ENCODE measurements at regions not wholly inside any gene's neighbourhood (a gene's known extent, or its start where the extent isn't known, plus 50 kb on each side); places are given as distances from the start of the nearest gene placed in this dataset.

DNA sequence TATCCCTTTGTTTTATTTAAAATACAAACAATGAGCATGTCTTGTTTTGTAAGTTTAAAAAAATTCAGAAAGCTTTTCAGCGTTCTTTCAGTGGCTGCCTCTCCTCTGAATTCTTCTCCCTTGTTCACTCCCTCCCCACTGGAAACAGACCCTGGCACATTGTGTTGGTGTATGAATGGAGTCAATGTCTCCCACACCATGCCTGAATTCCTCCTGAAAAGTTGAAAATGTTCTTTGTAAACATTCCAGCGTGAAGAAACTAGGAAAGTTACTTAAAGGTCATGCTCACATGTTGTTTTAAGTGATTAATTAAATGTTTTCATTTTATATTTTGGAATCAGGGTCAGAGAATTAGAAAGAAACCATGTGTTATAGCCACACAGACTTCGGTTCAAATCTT, 136.9 kb upstream of the DYNLRB2 start:
- ChIA-PET POLR2A (no interaction called here), CTCF (no interaction called here)
- TF ChIP-seq, protein P1, sequence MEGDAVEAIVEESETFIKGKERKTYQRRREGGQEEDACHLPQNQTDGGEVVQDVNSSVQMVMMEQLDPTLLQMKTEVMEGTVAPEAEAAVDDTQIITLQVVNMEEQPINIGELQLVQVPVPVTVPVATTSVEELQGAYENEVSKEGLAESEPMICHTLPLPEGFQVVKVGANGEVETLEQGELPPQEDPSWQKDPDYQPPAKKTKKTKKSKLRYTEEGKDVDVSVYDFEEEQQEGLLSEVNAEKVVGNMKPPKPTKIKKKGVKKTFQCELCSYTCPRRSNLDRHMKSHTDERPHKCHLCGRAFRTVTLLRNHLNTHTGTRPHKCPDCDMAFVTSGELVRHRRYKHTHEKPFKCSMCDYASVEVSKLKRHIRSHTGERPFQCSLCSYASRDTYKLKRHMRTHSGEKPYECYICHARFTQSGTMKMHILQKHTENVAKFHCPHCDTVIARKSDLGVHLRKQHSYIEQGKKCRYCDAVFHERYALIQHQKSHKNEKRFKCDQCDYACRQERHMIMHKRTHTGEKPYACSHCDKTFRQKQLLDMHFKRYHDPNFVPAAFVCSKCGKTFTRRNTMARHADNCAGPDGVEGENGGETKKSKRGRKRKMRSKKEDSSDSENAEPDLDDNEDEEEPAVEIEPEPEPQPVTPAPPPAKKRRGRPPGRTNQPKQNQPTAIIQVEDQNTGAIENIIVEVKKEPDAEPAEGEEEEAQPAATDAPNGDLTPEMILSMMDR (IDR thresholded peaks at IDR 0.05) = no peak
- no peak for TF ChIP-seq EZH2 (IDR thresholded peaks at IDR 0.05; ENCODE audit: borderline replicate concordance, insufficient read depth, low read depth, low read length, poor library complexity, severe bottlenecking)
- H2AFZ ChIP-seq (ENCODE audit: insufficient read depth, low read depth, low read length, poor library complexity, severe bottlenecking) = no peak overlapping the region
- no peak overlapping the region for H3K4me2 ChIP-seq (replicated peaks; ENCODE audit: low read depth, low read length, poor library complexity, severe bottlenecking)
- no peak overlapping the region for H3K27ac ChIP-seq (ENCODE audit: low read length in 2 of 2)
- DNase-seq (no peak), ATAC-seq (ENCODE audit: low read depth) (no peak)
- H3K9me3 ChIP-seq (ENCODE audit: control extremely low read depth in 1 of 3, control insufficient read depth in 2 of 3, insufficient read depth in 1 of 3, low read length in 2 of 3) = no peaks in the 10 kb centered on the region
- no CpG with 5 or more reads among the region's 3 CpGs for WGBS (ENCODE audit: insufficient coverage)
- H3K9ac ChIP-seq (ENCODE audit: low read length) = no peak overlapping the region
- no peak overlapping the region for H3K27ac Mint-ChIP-seq
- no peak overlapping the region for H3K4me3 Mint-ChIP-seq
- no peaks in the 10 kb centered on the region for H4K20me1 ChIP-seq (ENCODE audit: control insufficient read depth, insufficient read depth, low read length, poor library complexity, severe bottlenecking)
- no peaks in the 10 kb centered on the region for H3K36me3 ChIP-seq (replicated peaks in 1 of 2; ENCODE audit: control extremely low read depth in 1 of 2, control insufficient read depth in 1 of 2, extremely low read depth in 1 of 2, insufficient read depth in 2 of 2, low read length in 1 of 2)
- H3K27me3 Mint-ChIP-seq = peaks cover 18% of the 10 kb centered on the region
- intact Hi-C loops (cut with micrococcal nuclease) = no loop called here
- H3K79me2 ChIP-seq (ENCODE audit: control insufficient read depth, insufficient read depth, low read length) = no peaks in the 10 kb centered on the region
- peaks cover 0 to 3% (median 0%) of the 10 kb centered on the region in 4 experiments for H3K27me3 ChIP-seq (replicated peaks in 1 of 4; ENCODE audit: control extremely low read depth in 1 of 4, control insufficient read depth in 3 of 4, insufficient read depth in 4 of 4, low read length in 3 of 4)
- no peaks in the 10 kb centered on the region for H3K4me1 ChIP-seq (ENCODE audit: control insufficient read depth in 2 of 2, insufficient read depth in 2 of 2, low read length in 2 of 2)
- H3K4me1 Mint-ChIP-seq = no peaks in the 10 kb centered on the region
- no peak overlapping the region for H3K4me3 ChIP-seq (ENCODE audit: control extremely low read depth in 1 of 5, extremely low read depth in 1 of 5, insufficient read depth in 1 of 5, low read depth in 2 of 5, low read length in 4 of 5)
- no peaks in the 10 kb centered on the region for H3K9me3 Mint-ChIP-seq (ENCODE audit: insufficient read depth)

DNA sequence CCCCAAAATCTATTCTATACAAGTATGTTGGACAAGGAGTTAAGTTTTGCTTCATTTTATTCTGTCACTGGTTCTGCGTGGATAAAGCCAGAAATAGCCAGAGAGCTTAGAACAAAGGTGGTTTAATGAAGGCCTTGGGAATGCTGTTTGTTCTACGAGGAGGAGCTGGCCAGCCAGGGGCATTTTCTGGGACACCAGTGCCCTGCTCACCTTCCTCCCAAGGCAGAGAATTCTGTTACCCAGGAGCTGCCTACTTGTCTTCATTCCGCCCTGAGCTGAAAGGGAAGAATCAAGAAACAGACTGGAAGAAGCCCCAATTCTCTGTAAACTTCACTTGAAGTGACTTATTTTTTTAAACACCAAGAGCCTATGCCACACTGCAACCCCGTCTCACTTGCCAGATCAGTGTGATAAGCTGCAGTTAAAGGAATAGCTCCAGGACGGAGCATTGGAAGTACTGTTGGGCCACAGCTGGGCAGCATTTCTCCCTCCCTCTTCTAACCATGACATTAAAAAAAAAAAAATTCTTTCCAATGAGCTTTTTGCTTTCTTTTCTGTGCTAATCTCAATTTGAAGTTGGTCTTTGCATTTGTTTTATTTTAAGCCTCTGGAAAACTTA, 149.8 kb upstream of the DYNLRB2 start:
- ChIA-PET POLR2A (no interaction called here), CTCF (no interaction called here)
- no peaks in the 10 kb centered on the region for H3K36me3 ChIP-seq (replicated peaks in 1 of 2; ENCODE audit: control extremely low read depth in 1 of 2, control insufficient read depth in 1 of 2, extremely low read depth in 1 of 2, insufficient read depth in 2 of 2, low read length in 1 of 2)
- 79% methylated on average over 5 of the region's 5 CpGs for WGBS (ENCODE audit: insufficient coverage)
- no peak overlapping the region for H3K27ac ChIP-seq (ENCODE audit: low read length in 2 of 2)
- no peaks in the 10 kb centered on the region for H3K79me2 ChIP-seq (ENCODE audit: control insufficient read depth, insufficient read depth, low read length)
- peaks cover 2 to 8% (median 2%) of the 10 kb centered on the region in 3 donors for H3K9me3 ChIP-seq (ENCODE audit: control extremely low read depth in 1 of 3, control insufficient read depth in 2 of 3, insufficient read depth in 1 of 3, low read length in 2 of 3)
- H2AFZ ChIP-seq (ENCODE audit: insufficient read depth, low read depth, low read length, poor library complexity, severe bottlenecking) = no peak overlapping the region
- no peak for DNase-seq
- Mint-ChIP-seq H3K27ac (no peak overlapping the region), H3K4me3 (no peak overlapping the region), H3K9me3 (ENCODE audit: insufficient read depth) (no peaks in the 10 kb centered on the region), H3K4me1 (no peaks in the 10 kb centered on the region), H3K27me3 (peaks cover 28% of the 10 kb centered on the region)
- no peaks in the 10 kb centered on the region for H4K20me1 ChIP-seq (ENCODE audit: control insufficient read depth, insufficient read depth, low read length, poor library complexity, severe bottlenecking)
- no peaks in the 10 kb centered on the region for H3K4me1 ChIP-seq (ENCODE audit: control insufficient read depth in 2 of 2, insufficient read depth in 2 of 2, low read length in 2 of 2)
- peaks cover 0 to 4% (median 1%) of the 10 kb centered on the region in 4 experiments for H3K27me3 ChIP-seq (replicated peaks in 1 of 4; ENCODE audit: control extremely low read depth in 1 of 4, control insufficient read depth in 3 of 4, insufficient read depth in 4 of 4, low read length in 3 of 4)
- intact Hi-C loops (cut with micrococcal nuclease) = no loop called here
- no peak overlapping the region for H3K9ac ChIP-seq (ENCODE audit: low read length)
- TF ChIP-seq, protein P1 (IDR thresholded peaks at IDR 0.05) = no peak
- no peak for TF ChIP-seq EZH2 (IDR thresholded peaks at IDR 0.05; ENCODE audit: borderline replicate concordance, insufficient read depth, low read depth, low read length, poor library complexity, severe bottlenecking)
- no peak overlapping the region for H3K4me2 ChIP-seq (replicated peaks; ENCODE audit: low read depth, low read length, poor library complexity, severe bottlenecking)
- ATAC-seq (ENCODE audit: low read depth) = no peak
- no peak overlapping the region for H3K4me3 ChIP-seq (ENCODE audit: control extremely low read depth in 1 of 5, extremely low read depth in 1 of 5, insufficient read depth in 1 of 5, low read depth in 2 of 5, low read length in 4 of 5)
